Tibial nerve (tissue), 3 donors: ENCODE measurements at regions not wholly inside any gene's neighbourhood (a gene's known extent, or its start where the extent isn't known, plus 50 kb on each side); places are given as distances from the start of the nearest gene placed in this dataset.

Experiments
- POLR2A ChIP-seq, 2 donors: fragments of 450-650 bp; IDR thresholded peaks; one replicate each; pipeline ENCODE4 v1.6.1; 2017; ENCODE audit warnings: antibody characterized with exemption in 2 of 2, mild to moderate bottlenecking in 2 of 2, moderate library complexity in 2 of 2
- TF ChIP-seq, protein P1 (sequence below), 5 experiments: fragments of 200-600 bp in 3 of 5; fragments of 450-650 bp in 2 of 5; sonication (generic) in 3 of 5; IDR thresholded peaks; one replicate each; pipeline ENCODE4 v1.5.1; 2016 to 2019; ENCODE audit warnings: antibody characterized with exemption in 5 of 5, mild to moderate bottlenecking in 3 of 5, moderate library complexity in 2 of 5

DNA sequence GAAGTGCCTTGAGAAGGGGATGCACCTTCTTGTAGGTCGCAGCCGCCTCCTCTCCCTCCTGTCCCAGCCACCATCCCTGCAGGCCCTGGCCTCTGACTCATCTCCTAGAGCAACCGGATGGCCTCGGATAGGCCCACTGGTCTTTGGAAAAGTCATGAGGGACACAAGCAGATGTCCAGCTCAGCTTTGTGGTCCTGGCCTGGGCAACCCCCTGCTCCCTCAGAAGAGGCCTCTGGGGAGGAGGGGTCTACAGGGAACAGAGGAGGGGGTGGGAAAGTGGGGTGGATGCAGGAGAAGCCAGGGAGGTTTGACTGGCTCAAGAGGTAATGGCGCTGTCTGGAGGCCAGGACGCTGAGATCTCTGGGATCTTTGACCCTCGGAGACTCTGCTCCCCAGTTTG, 259.2 kb upstream of the TLE3 start:
- TF ChIP-seq, protein P1, sequence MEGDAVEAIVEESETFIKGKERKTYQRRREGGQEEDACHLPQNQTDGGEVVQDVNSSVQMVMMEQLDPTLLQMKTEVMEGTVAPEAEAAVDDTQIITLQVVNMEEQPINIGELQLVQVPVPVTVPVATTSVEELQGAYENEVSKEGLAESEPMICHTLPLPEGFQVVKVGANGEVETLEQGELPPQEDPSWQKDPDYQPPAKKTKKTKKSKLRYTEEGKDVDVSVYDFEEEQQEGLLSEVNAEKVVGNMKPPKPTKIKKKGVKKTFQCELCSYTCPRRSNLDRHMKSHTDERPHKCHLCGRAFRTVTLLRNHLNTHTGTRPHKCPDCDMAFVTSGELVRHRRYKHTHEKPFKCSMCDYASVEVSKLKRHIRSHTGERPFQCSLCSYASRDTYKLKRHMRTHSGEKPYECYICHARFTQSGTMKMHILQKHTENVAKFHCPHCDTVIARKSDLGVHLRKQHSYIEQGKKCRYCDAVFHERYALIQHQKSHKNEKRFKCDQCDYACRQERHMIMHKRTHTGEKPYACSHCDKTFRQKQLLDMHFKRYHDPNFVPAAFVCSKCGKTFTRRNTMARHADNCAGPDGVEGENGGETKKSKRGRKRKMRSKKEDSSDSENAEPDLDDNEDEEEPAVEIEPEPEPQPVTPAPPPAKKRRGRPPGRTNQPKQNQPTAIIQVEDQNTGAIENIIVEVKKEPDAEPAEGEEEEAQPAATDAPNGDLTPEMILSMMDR (IDR thresholded peaks at IDR 0.05): no peak
- TF ChIP-seq POLR2A (IDR thresholded peaks at IDR 0.05): no peak
